Neural cell (in vitro differentiated cells): ENCODE measurements at regions not wholly inside any gene's neighbourhood (a gene's known extent, or its start where the extent isn't known, plus 50 kb on each side); places are given as distances from the start of the nearest gene placed in this dataset.
A peak's percentile ranks its signal among the peaks of the same experiment; 100 is the strongest.

ENCODE experiments used
- H2AFZ ChIP-seq: fragments of 200-600, 300-800 bp; sonication (generic), shearing (Covaris generic); 2 replicates; pipeline ENCODE4 v1.6.0; 2014; ENCODE audit warnings: low read depth, mild to moderate bottlenecking, antibody characterized with exemption, low read length, moderate library complexity
- H3F3A ChIP-seq: fragments of 200-600 bp; shearing (Covaris generic); 2 replicates; pipeline ENCODE4 v1.6.1; 2016; ENCODE audit warnings: mild to moderate bottlenecking, moderate library complexity, mixed read lengths, antibody characterized with exemption, low read length; ENCODE audit not compliant: insufficient read depth, poor library complexity, severe bottlenecking
- H3K27ac ChIP-seq: fragments of 200-600, 300-800 bp; sonication (generic), shearing (Covaris generic); 2 replicates; pipeline ENCODE4 v1.5.1; 2014; ENCODE audit warnings: mild to moderate bottlenecking, low read length, moderate library complexity
- H3K27me3 ChIP-seq: fragments of 300-800, 200-600 bp; sonication (generic), shearing (Covaris generic); 2 replicates; pipeline ENCODE4 v1.6.0; 2014; ENCODE audit warnings: mild to moderate bottlenecking, low read depth, low read length, moderate library complexity; ENCODE audit not compliant: insufficient read depth
- H3K36me3 ChIP-seq: fragments of 300-800, 200-600 bp; sonication (generic), shearing (Covaris generic); 2 replicates; pipeline ENCODE4 v1.5.1; 2014; ENCODE audit warnings: mild to moderate bottlenecking, antibody characterized with exemption, low read length, moderate library complexity; ENCODE audit not compliant: insufficient read depth
- H3K4me2 ChIP-seq: fragments of 300-800, 200-600 bp; sonication (generic), shearing (Covaris generic); 2 replicates; pipeline ENCODE4 v1.6.0; 2014; ENCODE audit warnings: mild to moderate bottlenecking, low read length
- H3K4me3 ChIP-seq: fragments of 300-800, 200-600 bp; sonication (generic), shearing (Covaris generic); 2 replicates; pipeline ENCODE4 v1.5.1; 2014; ENCODE audit warnings: mild to moderate bottlenecking, low read length, moderate library complexity
- H3K79me2 ChIP-seq: fragments of 200-600 bp; shearing (Covaris generic); replicated peaks from 2 replicates; pipeline ENCODE4 v1.6.0; 2014; ENCODE audit warnings: mild to moderate bottlenecking, low read length, moderate library complexity; ENCODE audit not compliant: insufficient read depth
- H3K9ac ChIP-seq: fragments of 300-800, 200-600 bp; sonication (generic), shearing (Covaris generic); 2 replicates; pipeline ENCODE4 v1.6.1; 2016; ENCODE audit warnings: mild to moderate bottlenecking, low read length, mixed read lengths
- H3K9me2 ChIP-seq: fragments of 200-600 bp; shearing (Covaris generic); 2 replicates; pipeline ENCODE4 v1.6.1; 2016; ENCODE audit warnings: mild to moderate bottlenecking, low read length, mixed read lengths; ENCODE audit not compliant: insufficient read depth
- H3K9me3 ChIP-seq: fragments of 200-600, 300-800 bp; sonication (generic), shearing (Covaris generic); 2 replicates; pipeline ENCODE4 v1.6.1; 2016; ENCODE audit warnings: mild to moderate bottlenecking, mixed run types, low read length, moderate library complexity, mixed read lengths
- H4K20me1 ChIP-seq: fragments of 200-600 bp; shearing (Covaris generic); 2 replicates; pipeline ENCODE4 v1.6.1; 2016; ENCODE audit warnings: mild to moderate bottlenecking, mixed run types; ENCODE audit not compliant: insufficient read depth
- EP300 ChIP-seq: fragments of 450-650 bp; conservative IDR thresholded peaks from 2 replicates; pipeline ENCODE4 v1.6.1; 2014; ENCODE audit warnings: antibody characterized with exemption, mild to moderate bottlenecking, moderate library complexity; ENCODE audit not compliant: poor library complexity, severe bottlenecking
- MXI1 ChIP-seq: fragments of 450-650 bp; conservative IDR thresholded peaks from 2 replicates; pipeline ENCODE4 v1.6.1; 2014; ENCODE audit warnings: antibody characterized with exemption, mild to moderate bottlenecking; ENCODE audit not compliant: poor library complexity, severe bottlenecking
- POLR2AphosphoS5 ChIP-seq: IDR thresholded peaks from 2 replicates; pipeline ENCODE4 v1.6.1; 2012
- RAD21 ChIP-seq: fragments of 450-650 bp; conservative IDR thresholded peaks from 2 replicates; pipeline ENCODE4 v1.6.1; 2014; ENCODE audit warnings: antibody characterized with exemption, mild to moderate bottlenecking, moderate library complexity
- SMC3 ChIP-seq: fragments of 450-650 bp; conservative IDR thresholded peaks from 2 replicates; pipeline ENCODE4 v1.6.1; 2014; ENCODE audit warnings: antibody characterized with exemption, mild to moderate bottlenecking, moderate library complexity; ENCODE audit not compliant: poor library complexity
- TAF1 ChIP-seq: IDR thresholded peaks from 2 replicates; pipeline ENCODE4 v1.6.1; 2012; ENCODE audit warnings: low read depth
- TF ChIP-seq, protein P1 (sequence below): IDR thresholded peaks from 2 replicates; pipeline ENCODE4 v1.6.1; 2012; ENCODE audit warnings: borderline replicate concordance

DNA sequence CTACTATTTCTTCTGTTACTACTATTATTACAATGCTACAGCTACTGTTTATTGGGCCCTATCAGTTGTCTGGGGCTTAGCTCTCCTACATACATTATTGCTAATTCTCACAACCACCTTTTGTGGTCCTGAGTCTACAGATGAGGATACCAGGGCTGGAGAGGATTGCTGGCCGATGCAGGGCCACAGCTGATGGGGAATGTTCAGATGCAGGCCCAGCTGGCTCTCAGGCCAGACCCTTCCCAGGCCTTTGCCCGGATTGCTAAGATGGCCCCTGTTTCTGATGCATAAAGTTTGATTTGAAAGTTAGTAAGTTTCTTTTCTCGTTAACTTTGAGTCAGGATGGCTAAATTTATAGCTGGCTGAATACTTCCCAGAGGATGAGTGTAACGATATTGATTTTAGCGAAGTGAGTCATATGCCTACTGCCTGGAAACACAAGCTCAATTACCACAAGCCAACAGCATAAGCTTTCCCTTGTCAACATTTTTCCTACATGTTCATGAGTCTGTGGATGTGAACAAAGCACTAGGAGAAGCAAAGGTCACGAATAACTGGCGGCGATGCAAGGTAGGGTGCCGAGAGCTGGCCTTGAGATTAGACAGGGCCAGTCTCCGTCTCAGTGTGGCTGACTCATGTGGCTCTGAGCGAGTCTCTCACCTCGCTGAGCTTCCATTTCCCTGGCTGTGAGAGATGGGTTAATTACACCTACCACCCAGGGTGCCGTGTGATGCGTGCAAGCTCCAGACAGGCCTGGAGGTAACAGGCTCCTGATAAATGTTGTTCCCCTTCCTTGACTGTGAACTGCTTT, 111.0 kb downstream of the BEGAIN start:
- Histone ChIP-seq H3K9me2 (no peaks in the 10 kb centered on the region), H3K9me3 (no peaks in the 10 kb centered on the region), H3K79me2 (no peaks in the 10 kb centered on the region), H3K9ac (no peak overlapping the region), H3K27me3 (no peaks in the 10 kb centered on the region), H2AFZ (no peak overlapping the region), H3F3A (peaks cover 3% of the 10 kb centered on the region), H4K20me1 (no peaks in the 10 kb centered on the region), H3K36me3 (no peaks in the 10 kb centered on the region), H3K4me3 (peak overlapping the region; percentile 33), H3K27ac (peak overlapping the region; percentile 54), H3K4me2 (no peak overlapping the region)
- TF ChIP-seq EP300: peak; percentile 38
- peak; percentile 43 for TF ChIP-seq POLR2AphosphoS5
- no peak for TF ChIP-seq RAD21
- no peak for TF ChIP-seq SMC3
- peak; percentile 44 for TF ChIP-seq TAF1

DNA sequence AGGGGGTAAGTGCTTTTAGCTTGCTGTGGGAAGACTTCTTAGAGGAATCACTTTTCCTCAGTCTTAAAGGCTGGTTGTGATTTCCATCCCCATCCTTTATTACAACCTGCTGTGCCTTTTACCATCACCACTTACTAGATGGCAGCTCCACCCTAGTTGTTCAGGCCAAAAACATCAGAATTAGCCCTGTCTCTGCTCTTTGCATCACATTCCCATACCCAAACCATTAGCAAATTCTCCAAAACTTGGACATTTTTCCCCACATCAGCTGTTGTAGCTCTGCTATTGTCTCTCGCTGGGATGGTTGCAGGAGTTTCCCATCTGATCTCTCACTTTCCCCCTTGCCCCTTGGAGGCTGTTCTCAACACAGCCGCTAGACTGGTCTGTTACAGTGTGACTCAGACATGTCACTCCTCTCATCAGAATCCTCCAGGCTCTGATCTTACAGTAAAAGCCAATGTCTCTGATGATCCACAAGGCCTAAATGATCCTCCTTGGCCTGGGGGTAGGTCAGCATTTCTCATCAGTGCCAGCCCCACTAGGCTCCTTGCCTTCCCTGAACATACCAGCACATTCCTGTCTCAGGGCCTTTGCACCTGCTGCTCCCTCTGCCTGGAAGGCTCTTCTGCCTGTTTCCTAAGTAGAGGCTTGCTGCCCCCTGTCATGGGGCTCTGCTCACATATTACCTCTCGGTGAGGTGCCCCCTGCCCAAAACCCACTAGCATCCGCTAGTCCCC, 102.5 kb downstream of the BEGAIN start:
- H3K79me2 ChIP-seq: no peaks in the 10 kb centered on the region
- TF ChIP-seq POLR2AphosphoS5: peak; percentile 50
- no peak for TF ChIP-seq MXI1
- H2AFZ ChIP-seq: no peak overlapping the region
- no peak overlapping the region for H3K9ac ChIP-seq
- H3F3A ChIP-seq: no peaks in the 10 kb centered on the region
- no peaks in the 10 kb centered on the region for H3K27me3 ChIP-seq
- no peak overlapping the region for H3K27ac ChIP-seq
- no peaks in the 10 kb centered on the region for H4K20me1 ChIP-seq
- H3K9me2 ChIP-seq: no peaks in the 10 kb centered on the region
- H3K9me3 ChIP-seq: no peaks in the 10 kb centered on the region
- H3K36me3 ChIP-seq: no peaks in the 10 kb centered on the region
- H3K4me2 ChIP-seq: no peak overlapping the region
- no peak overlapping the region for H3K4me3 ChIP-seq

DNA sequence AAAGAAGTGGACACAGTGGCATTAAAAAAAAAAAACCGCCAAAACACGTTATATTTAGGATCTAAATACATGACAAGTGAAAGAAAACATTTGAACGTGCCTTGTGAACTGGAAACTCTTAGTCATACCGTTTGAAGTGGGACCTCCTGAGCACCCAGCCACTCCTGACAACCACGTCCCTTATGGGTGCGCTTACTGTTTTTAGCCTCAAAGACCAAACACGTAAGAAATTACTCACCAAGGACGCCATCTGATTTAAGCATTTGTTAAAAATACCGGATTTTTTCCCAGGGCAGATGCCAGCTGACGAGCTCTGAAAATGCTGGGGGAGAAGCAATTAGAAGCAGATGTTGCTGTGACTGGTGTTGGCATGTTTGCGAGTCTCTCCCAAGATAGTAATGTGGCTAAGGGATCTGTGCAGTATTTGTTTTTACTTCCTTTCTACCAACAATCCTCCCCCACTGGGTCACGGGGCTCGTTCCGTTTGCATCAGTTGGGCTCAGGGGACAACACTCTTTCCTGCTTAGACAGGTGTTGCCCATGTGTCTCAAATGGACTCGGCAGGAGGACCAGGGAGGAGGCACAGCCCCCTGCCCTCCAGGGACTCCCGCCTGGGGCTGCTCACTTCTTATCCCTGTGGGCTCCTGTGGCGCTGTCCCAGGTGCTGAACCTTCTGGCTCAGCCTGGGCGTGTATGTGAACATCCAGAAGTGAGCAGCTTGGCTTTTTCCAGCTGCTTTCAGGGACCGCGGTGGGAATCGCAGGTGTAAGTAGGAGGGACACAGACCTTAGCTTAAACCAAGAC, 101.0 kb downstream of the BEGAIN start:
- Histone ChIP-seq H3K27ac (no peak overlapping the region), H3K4me2 (no peak overlapping the region), H3K9ac (no peak overlapping the region)

More for the DNA sequence above, 101.0 kb downstream of the BEGAIN start:
- no peaks in the 10 kb centered on the region for H3K36me3 ChIP-seq
- no peak overlapping the region for H3K4me3 ChIP-seq
- no peak overlapping the region for H2AFZ ChIP-seq
- no peaks in the 10 kb centered on the region for H3K79me2 ChIP-seq
- TF ChIP-seq SMC3 (no peak), RAD21 (no peak), TAF1 (no peak)
- TF ChIP-seq, protein P1, sequence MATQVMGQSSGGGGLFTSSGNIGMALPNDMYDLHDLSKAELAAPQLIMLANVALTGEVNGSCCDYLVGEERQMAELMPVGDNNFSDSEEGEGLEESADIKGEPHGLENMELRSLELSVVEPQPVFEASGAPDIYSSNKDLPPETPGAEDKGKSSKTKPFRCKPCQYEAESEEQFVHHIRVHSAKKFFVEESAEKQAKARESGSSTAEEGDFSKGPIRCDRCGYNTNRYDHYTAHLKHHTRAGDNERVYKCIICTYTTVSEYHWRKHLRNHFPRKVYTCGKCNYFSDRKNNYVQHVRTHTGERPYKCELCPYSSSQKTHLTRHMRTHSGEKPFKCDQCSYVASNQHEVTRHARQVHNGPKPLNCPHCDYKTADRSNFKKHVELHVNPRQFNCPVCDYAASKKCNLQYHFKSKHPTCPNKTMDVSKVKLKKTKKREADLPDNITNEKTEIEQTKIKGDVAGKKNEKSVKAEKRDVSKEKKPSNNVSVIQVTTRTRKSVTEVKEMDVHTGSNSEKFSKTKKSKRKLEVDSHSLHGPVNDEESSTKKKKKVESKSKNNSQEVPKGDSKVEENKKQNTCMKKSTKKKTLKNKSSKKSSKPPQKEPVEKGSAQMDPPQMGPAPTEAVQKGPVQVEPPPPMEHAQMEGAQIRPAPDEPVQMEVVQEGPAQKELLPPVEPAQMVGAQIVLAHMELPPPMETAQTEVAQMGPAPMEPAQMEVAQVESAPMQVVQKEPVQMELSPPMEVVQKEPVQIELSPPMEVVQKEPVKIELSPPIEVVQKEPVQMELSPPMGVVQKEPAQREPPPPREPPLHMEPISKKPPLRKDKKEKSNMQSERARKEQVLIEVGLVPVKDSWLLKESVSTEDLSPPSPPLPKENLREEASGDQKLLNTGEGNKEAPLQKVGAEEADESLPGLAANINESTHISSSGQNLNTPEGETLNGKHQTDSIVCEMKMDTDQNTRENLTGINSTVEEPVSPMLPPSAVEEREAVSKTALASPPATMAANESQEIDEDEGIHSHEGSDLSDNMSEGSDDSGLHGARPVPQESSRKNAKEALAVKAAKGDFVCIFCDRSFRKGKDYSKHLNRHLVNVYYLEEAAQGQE: peak; percentile 69
- no peaks in the 10 kb centered on the region for H3K9me2 ChIP-seq
- H3K27me3 ChIP-seq: no peaks in the 10 kb centered on the region
- H4K20me1 ChIP-seq: no peaks in the 10 kb centered on the region
- H3K9me3 ChIP-seq: no peaks in the 10 kb centered on the region
- H3F3A ChIP-seq: no peaks in the 10 kb centered on the region
